ENCODE measurements at regions not wholly inside any gene's neighbourhood (a gene's known extent, or its start where the extent isn't known, plus 50 kb on each side); places are given as distances from the start of the nearest gene placed in this dataset.

GRCh38 chr18:42137693-42138375 is 182.8 kb downstream of the PIK3C3 start:
- TF ChIP-seq, protein P1, sequence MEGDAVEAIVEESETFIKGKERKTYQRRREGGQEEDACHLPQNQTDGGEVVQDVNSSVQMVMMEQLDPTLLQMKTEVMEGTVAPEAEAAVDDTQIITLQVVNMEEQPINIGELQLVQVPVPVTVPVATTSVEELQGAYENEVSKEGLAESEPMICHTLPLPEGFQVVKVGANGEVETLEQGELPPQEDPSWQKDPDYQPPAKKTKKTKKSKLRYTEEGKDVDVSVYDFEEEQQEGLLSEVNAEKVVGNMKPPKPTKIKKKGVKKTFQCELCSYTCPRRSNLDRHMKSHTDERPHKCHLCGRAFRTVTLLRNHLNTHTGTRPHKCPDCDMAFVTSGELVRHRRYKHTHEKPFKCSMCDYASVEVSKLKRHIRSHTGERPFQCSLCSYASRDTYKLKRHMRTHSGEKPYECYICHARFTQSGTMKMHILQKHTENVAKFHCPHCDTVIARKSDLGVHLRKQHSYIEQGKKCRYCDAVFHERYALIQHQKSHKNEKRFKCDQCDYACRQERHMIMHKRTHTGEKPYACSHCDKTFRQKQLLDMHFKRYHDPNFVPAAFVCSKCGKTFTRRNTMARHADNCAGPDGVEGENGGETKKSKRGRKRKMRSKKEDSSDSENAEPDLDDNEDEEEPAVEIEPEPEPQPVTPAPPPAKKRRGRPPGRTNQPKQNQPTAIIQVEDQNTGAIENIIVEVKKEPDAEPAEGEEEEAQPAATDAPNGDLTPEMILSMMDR (IDR thresholded peaks at IDR 0.05) = no peak
- no peak for TF ChIP-seq POLR2A (IDR thresholded peaks at IDR 0.05)
- 81 to 95% (median 84%) methylated on average over 3 of the region's 3 CpGs for WGBS, 4 donors
- Histone ChIP-seq H3K4me1 (no peaks in the 10 kb centered on the region), H3K9me3 (peaks cover 0 to 32% (median 17%) of the 10 kb centered on the region in 12 donors), H3K4me3 (no peak overlapping the region), H3K27me3 (no peaks in the 10 kb centered on the region), H3K27ac (no peak overlapping the region), H3K36me3 (no peaks in the 10 kb centered on the region)
- DNase-seq = no peak
- ATAC-seq = no peak
- intact Hi-C loops (cut with DNase I) = no loop called here

DNA sequence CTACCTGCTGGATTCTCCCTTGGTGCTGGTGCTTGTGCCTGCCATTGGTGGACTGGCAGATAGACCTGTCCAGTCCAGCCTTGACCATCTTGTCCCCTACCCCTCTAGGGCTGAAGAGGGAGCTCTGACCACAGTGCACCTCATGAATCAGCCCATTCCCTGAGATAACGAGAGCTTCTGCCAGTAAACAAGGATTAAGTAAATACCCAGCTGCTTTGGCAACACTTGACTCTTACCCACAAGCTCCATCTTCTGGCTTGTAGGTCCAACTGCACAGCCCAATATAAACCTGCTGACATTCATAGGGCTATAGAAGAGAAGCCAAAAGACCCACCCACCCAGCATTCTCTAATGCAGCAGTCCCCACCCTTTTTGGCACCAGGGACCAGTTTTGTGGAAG is 186.4 kb downstream of the PIK3C3 start:
- no peak for TF ChIP-seq POLR2A (IDR thresholded peaks at IDR 0.05)
- WGBS, 4 donors = 37 to 87% (median 48%) methylated on average over 1 of the region's 1 CpG
- no peaks in the 10 kb centered on the region for H3K4me1 ChIP-seq
- intact Hi-C loops (cut with DNase I) = no loop called here
- peaks cover 0 to 38% (median 17%) of the 10 kb centered on the region in 12 donors for H3K9me3 ChIP-seq
- H3K27me3 ChIP-seq = no peaks in the 10 kb centered on the region
- H3K4me3 ChIP-seq = no peak overlapping the region
- DNase-seq = no peak
- H3K36me3 ChIP-seq = no peaks in the 10 kb centered on the region
- no peak overlapping the region for H3K27ac ChIP-seq
- no peak for ATAC-seq

GRCh38 chr18:42155024-42155423 is 200.0 kb downstream of the PIK3C3 start:
- no peaks in the 10 kb centered on the region for H3K27me3 ChIP-seq
- H3K36me3 ChIP-seq = no peaks in the 10 kb centered on the region
- TF ChIP-seq, protein P1 (IDR thresholded peaks at IDR 0.05) = no peak
- TF ChIP-seq POLR2A (IDR thresholded peaks at IDR 0.05) = no peak
- intact Hi-C loops (cut with DNase I) = loop anchor here in 1 of 10 donors (2.0 kb wide), 1 partner anchor 136 kb away; no protein-coding TSS in a partner anchor
- H3K9me3 ChIP-seq = no peaks in the 10 kb centered on the region
- DNase-seq (peak in 2 of 5 donors; percentile 32 to 42), ATAC-seq (peak; percentile 90 to 99 (median 94))
- peaks cover 0 to 35% (median 8%) of the 10 kb centered on the region in 12 donors for H3K4me1 ChIP-seq
- no peak overlapping the region for H3K4me3 ChIP-seq
- H3K27ac ChIP-seq = peak overlapping the region in 1 of 12 donors; percentile 25

GRCh38 chr18:42156281-42156680 is 201.2 kb downstream of the PIK3C3 start:
- no peak overlapping the region for H3K27ac ChIP-seq
- intact Hi-C loops (cut with DNase I) = no loop called here
- H3K27me3 ChIP-seq = no peaks in the 10 kb centered on the region
- H3K4me3 ChIP-seq = no peak overlapping the region
- H3K9me3 ChIP-seq = no peaks in the 10 kb centered on the region
- no peaks in the 10 kb centered on the region for H3K36me3 ChIP-seq
- ATAC-seq (peak in 1 of 4 donors; percentile 18), DNase-seq (no peak)
- peaks cover 0 to 35% (median 8%) of the 10 kb centered on the region in 12 donors for H3K4me1 ChIP-seq
- TF ChIP-seq, protein P1 (IDR thresholded peaks at IDR 0.05) = no peak
- TF ChIP-seq POLR2A (IDR thresholded peaks at IDR 0.05) = no peak

- H3K27me3 ChIP-seq = no peaks in the 10 kb centered on the region
- intact Hi-C loops (cut with DNase I) = no loop called here
- 15 to 60% (median 36%) methylated on average over 1 of the region's 1 CpG for WGBS, 4 donors
These were observed 202.4 kb downstream of the PIK3C3 start for GRCh38 chr18:42157420-42157819.

More at GRCh38 chr18:42157420-42157819, 202.4 kb downstream of the PIK3C3 start:
- TF ChIP-seq, protein P1 (IDR thresholded peaks at IDR 0.05) = no peak
- TF ChIP-seq POLR2A (IDR thresholded peaks at IDR 0.05) = no peak
- Histone ChIP-seq H3K4me1 (peaks cover 0 to 35% (median 8%) of the 10 kb centered on the region in 12 donors), H3K4me3 (no peak overlapping the region), H3K27ac (no peak overlapping the region), H3K36me3 (no peaks in the 10 kb centered on the region), H3K9me3 (no peaks in the 10 kb centered on the region)
- ATAC-seq = no peak
- DNase-seq = no peak

Measured in heart left ventricle (tissue), 16 donors.